Large intestine (tissue), 3 donors: ENCODE measurements at regions not wholly inside any gene's neighbourhood (a gene's known extent, or its start where the extent isn't known, plus 50 kb on each side); places are given as distances from the start of the nearest gene placed in this dataset.

ENCODE experiments used
- DNase-seq, 2 donors: peaks; one replicate each; pipeline versions ENCODE4 v3.0.0 to v3.0.0-alpha.2; 2013
- H3K27ac ChIP-seq: one replicate; pipeline ENCODE4 v1.5.1; 2013; ENCODE audit warnings: low read length
- H3K27me3 ChIP-seq: 2 replicates; pipeline ENCODE4 v1.6.1; 2013; ENCODE audit warnings: low read length; ENCODE audit not compliant: control insufficient read depth, insufficient read depth
- H3K36me3 ChIP-seq: 2 replicates; pipeline ENCODE4 v1.6.1; 2013; ENCODE audit warnings: low read length; ENCODE audit not compliant: control insufficient read depth, insufficient read depth
- H3K4me1 ChIP-seq: one replicate; pipeline ENCODE4 v1.6.1; 2013; ENCODE audit warnings: low read length; ENCODE audit not compliant: control insufficient read depth, insufficient read depth
- H3K4me3 ChIP-seq: one replicate; pipeline ENCODE4 v1.5.1; 2013; ENCODE audit warnings: low read length
- H3K9me3 ChIP-seq: one replicate; pipeline ENCODE4 v1.6.1; 2013; ENCODE audit warnings: mild to moderate bottlenecking, low read depth, low read length, moderate library complexity; ENCODE audit not compliant: control insufficient read depth
- WGBS: methylation state at CpG from one replicate; pipeline ENCODE4 v1.1.5; 2013; ENCODE audit warnings: low lambda C conversion rate; ENCODE audit not compliant: insufficient coverage; 5-methylcytosine and 5-hydroxymethylcytosine counted together

GRCh38 chr12:74317078-74317601 lies 220.5 kb upstream of the ATXN7L3B start:
- Histone ChIP-seq H3K27me3 (no peaks in the 10 kb centered on the region), H3K27ac (no peak overlapping the region), H3K4me3 (no peak overlapping the region), H3K36me3 (no peaks in the 10 kb centered on the region), H3K9me3 (no peaks in the 10 kb centered on the region), H3K4me1 (no peaks in the 10 kb centered on the region)
- no CpG with 5 or more reads among the region's 2 CpGs for WGBS
- peak in 1 of 2 donors; percentile 4 for DNase-seq

GRCh38 chr12:74317741-74318140 lies 219.9 kb upstream of the ATXN7L3B start:
- H3K27ac ChIP-seq: no peak overlapping the region
- H3K4me1 ChIP-seq: no peaks in the 10 kb centered on the region
- H3K4me3 ChIP-seq: no peak overlapping the region
- H3K9me3 ChIP-seq: no peaks in the 10 kb centered on the region
- 33% methylated on average over 1 of the region's 1 CpG for WGBS
- no peak for DNase-seq
- no peaks in the 10 kb centered on the region for H3K27me3 ChIP-seq
- H3K36me3 ChIP-seq: no peaks in the 10 kb centered on the region

GRCh38 chr12:74319886-74320285 lies 217.7 kb upstream of the ATXN7L3B start:
- H3K27ac ChIP-seq: no peak overlapping the region
- DNase-seq: no peak
- H3K4me3 ChIP-seq: no peak overlapping the region
- H3K9me3 ChIP-seq: no peaks in the 10 kb centered on the region
- WGBS: 100% methylated on average over 1 of the region's 5 CpGs
- H3K27me3 ChIP-seq: no peaks in the 10 kb centered on the region
- H3K36me3 ChIP-seq: no peaks in the 10 kb centered on the region
- no peaks in the 10 kb centered on the region for H3K4me1 ChIP-seq

GRCh38 chr12:74321381-74321780 lies 216.3 kb upstream of the ATXN7L3B start:
- WGBS: 60% methylated on average over 1 of the region's 6 CpGs
- no peaks in the 10 kb centered on the region for H3K36me3 ChIP-seq
- H3K4me3 ChIP-seq: no peak overlapping the region
- DNase-seq: no peak
- no peaks in the 10 kb centered on the region for H3K9me3 ChIP-seq
- H3K27me3 ChIP-seq: no peaks in the 10 kb centered on the region
- H3K27ac ChIP-seq: no peak overlapping the region
- no peaks in the 10 kb centered on the region for H3K4me1 ChIP-seq

GRCh38 chr12:74322792-74323191 lies 214.8 kb upstream of the ATXN7L3B start:
- no peak for DNase-seq
- 33% methylated on average over 1 of the region's 2 CpGs for WGBS

GRCh38 chr12:74328623-74329022 lies 209.0 kb upstream of the ATXN7L3B start:
- Histone ChIP-seq H3K4me1 (no peaks in the 10 kb centered on the region), H3K9me3 (no peaks in the 10 kb centered on the region), H3K36me3 (no peaks in the 10 kb centered on the region), H3K4me3 (no peak overlapping the region), H3K27ac (no peak overlapping the region), H3K27me3 (no peaks in the 10 kb centered on the region)
- no CpG with 5 or more reads among the region's 2 CpGs for WGBS
- DNase-seq: no peak

More at GRCh38 chr12:74322792-74323191, 214.8 kb upstream of the ATXN7L3B start:
- Histone ChIP-seq H3K36me3 (no peaks in the 10 kb centered on the region), H3K27ac (no peak overlapping the region), H3K27me3 (no peaks in the 10 kb centered on the region), H3K4me1 (no peaks in the 10 kb centered on the region), H3K4me3 (no peak overlapping the region), H3K9me3 (no peaks in the 10 kb centered on the region)

GRCh38 chr12:74334780-74335179 lies 202.9 kb upstream of the ATXN7L3B start:
- H3K4me3 ChIP-seq: no peak overlapping the region
- H3K27ac ChIP-seq: no peak overlapping the region
- no peaks in the 10 kb centered on the region for H3K4me1 ChIP-seq
- H3K9me3 ChIP-seq: no peaks in the 10 kb centered on the region
- no peak for DNase-seq
- no peaks in the 10 kb centered on the region for H3K27me3 ChIP-seq
- no peaks in the 10 kb centered on the region for H3K36me3 ChIP-seq

- Histone ChIP-seq H3K36me3 (no peaks in the 10 kb centered on the region), H3K27ac (no peak overlapping the region), H3K9me3 (no peaks in the 10 kb centered on the region), H3K4me1 (no peaks in the 10 kb centered on the region), H3K27me3 (no peaks in the 10 kb centered on the region), H3K4me3 (no peak overlapping the region)
- no peak for DNase-seq
- WGBS: no CpG with 5 or more reads among the region's 1 CpG
Measured at GRCh38 chr12:74337951-74338350, 199.7 kb upstream of the ATXN7L3B start.

GRCh38 chr12:74339211-74339610 lies 198.4 kb upstream of the ATXN7L3B start:
- no peak for DNase-seq
- H3K4me3 ChIP-seq: no peak overlapping the region
- H3K9me3 ChIP-seq: no peaks in the 10 kb centered on the region
- H3K4me1 ChIP-seq: no peaks in the 10 kb centered on the region
- no peaks in the 10 kb centered on the region for H3K36me3 ChIP-seq
- no peak overlapping the region for H3K27ac ChIP-seq
- no peaks in the 10 kb centered on the region for H3K27me3 ChIP-seq
- no CpG with 5 or more reads among the region's 2 CpGs for WGBS

GRCh38 chr12:74349925-74350324 lies 187.7 kb upstream of the ATXN7L3B start:
- H3K27ac ChIP-seq: no peak overlapping the region
- no peaks in the 10 kb centered on the region for H3K4me1 ChIP-seq
- no peaks in the 10 kb centered on the region for H3K27me3 ChIP-seq
- no peak overlapping the region for H3K4me3 ChIP-seq
- DNase-seq: no peak
- H3K9me3 ChIP-seq: no peaks in the 10 kb centered on the region
- H3K36me3 ChIP-seq: no peaks in the 10 kb centered on the region
- 92% methylated on average over 2 of the region's 3 CpGs for WGBS

GRCh38 chr12:74365178-74365964 lies 172.3 kb upstream of the ATXN7L3B start:
- no peak overlapping the region for H3K4me3 ChIP-seq
- no peaks in the 10 kb centered on the region for H3K27me3 ChIP-seq
- H3K4me1 ChIP-seq: no peaks in the 10 kb centered on the region
- H3K36me3 ChIP-seq: no peaks in the 10 kb centered on the region
- H3K9me3 ChIP-seq: no peaks in the 10 kb centered on the region
- no peak overlapping the region for H3K27ac ChIP-seq
- no CpG with 5 or more reads among the region's 6 CpGs for WGBS
- no peak for DNase-seq
